Left lung (tissue), 4 donors: ENCODE measurements at regions not wholly inside any gene's neighbourhood (a gene's known extent, or its start where the extent isn't known, plus 50 kb on each side); places are given as distances from the start of the nearest gene placed in this dataset.
A peak's percentile ranks its signal among the peaks of the same experiment; 100 is the strongest.

Source experiments
- ATAC-seq: fragments of 200-7000 bp; cut with Tn5 transposase; one replicate; pipeline ENCODE4 v1.9.1; 2020; ENCODE audit warnings: moderate library complexity
- DNase-seq, 4 donors: peaks; one replicate each; pipeline ENCODE4 v3.0.0-alpha.2; 2013 to 2020
- H3K27ac ChIP-seq, 2 donors: fragments of 200-600 bp; sonication (generic) in 1 of 2; one replicate each; pipeline versions ENCODE4 v1.5.0 to v1.8.0; 2020 to 2021
- H3K27me3 ChIP-seq, 2 donors: fragments of 200-600 bp; sonication (generic) in 1 of 2; one replicate each; pipeline versions ENCODE4 v1.5.0 to v1.8.0; 2020 to 2021
- H3K36me3 ChIP-seq, 2 donors: fragments of 200-600 bp; sonication (generic) in 1 of 2; one replicate each; pipeline versions ENCODE4 v1.5.0 to v1.8.0; 2020 to 2021
- H3K4me1 ChIP-seq, 2 donors: fragments of 200-600 bp; one replicate each; pipeline ENCODE4 v1.8.0; 2021
- H3K4me3 ChIP-seq, 2 donors: fragments of 200-600 bp; sonication (generic) in 1 of 2; one replicate each; pipeline versions ENCODE4 v1.5.0 to v1.8.0; 2020 to 2021; ENCODE audit warnings: mild to moderate bottlenecking in 1 of 2
- H3K9me3 ChIP-seq, 2 donors: fragments of 200-600 bp; sonication (generic) in 1 of 2; one replicate each; pipeline versions ENCODE4 v1.5.0 to v1.8.0; 2020 to 2021
- CTCF ChIP-seq, 2 donors: fragments of 200-600 bp; sonication (generic) in 1 of 2; IDR thresholded peaks; one replicate each; pipeline versions ENCODE4 v1.5.0 to v1.8.0; 2021; ENCODE audit warnings: antibody characterized with exemption in 2 of 2
- intact Hi-C, 2 donors: fragments of 100-400 bp; cut with DNase I; formaldehyde crosslinking; loops; one replicate each; pipeline versions ENCODE4 v1.11.2 to v1.14.2; 2022
- donor health status: DM: no; HTN: yes; CAD: no.
- donor health status: DM: no; HTN: no; CAD: no.

DNA sequence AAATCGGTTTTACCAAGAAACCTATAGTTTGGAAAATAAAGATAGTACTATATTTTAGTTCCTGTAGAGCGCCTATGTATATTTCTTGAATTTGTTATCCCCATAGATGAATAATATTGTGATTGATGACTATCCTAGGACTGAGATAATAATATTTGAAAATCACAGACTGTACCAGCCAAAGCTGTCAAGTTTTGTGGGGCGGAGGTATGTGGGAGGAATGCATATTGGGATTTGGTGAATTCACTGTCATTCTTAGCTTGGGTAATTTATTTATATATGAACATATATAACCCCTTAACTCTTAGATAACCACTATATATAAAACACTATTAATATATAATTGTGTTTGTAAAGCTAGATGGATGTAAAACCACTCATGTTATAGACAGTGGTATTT lies 205.5 kb upstream of the ARSJ start:
- Histone ChIP-seq H3K4me1 (no peaks in the 10 kb centered on the region), H3K27ac (no peak overlapping the region), H3K36me3 (no peaks in the 10 kb centered on the region), H3K27me3 (no peaks in the 10 kb centered on the region), H3K9me3 (no peaks in the 10 kb centered on the region), H3K4me3 (no peak overlapping the region)
- DNase-seq (no peak), ATAC-seq (no peak)
- no peak for TF ChIP-seq CTCF (IDR thresholded peaks at IDR 0.05)
- intact Hi-C loops: no loop called here

GRCh38 chr4:114187592-114187991 lies 208.1 kb upstream of the ARSJ start:
- H3K27ac ChIP-seq: no peak overlapping the region
- no peaks in the 10 kb centered on the region for H3K9me3 ChIP-seq
- H3K4me1 ChIP-seq: no peaks in the 10 kb centered on the region
- no peak overlapping the region for H3K4me3 ChIP-seq
- intact Hi-C loops: no loop called here
- H3K27me3 ChIP-seq: no peaks in the 10 kb centered on the region
- ATAC-seq: no peak
- no peak for TF ChIP-seq CTCF (IDR thresholded peaks at IDR 0.05)
- no peaks in the 10 kb centered on the region for H3K36me3 ChIP-seq
- no peak for DNase-seq

GRCh38 chr4:114191496-114191895 lies 212.0 kb upstream of the ARSJ start:
- Histone ChIP-seq H3K27me3 (no peaks in the 10 kb centered on the region), H3K36me3 (no peaks in the 10 kb centered on the region), H3K4me1 (no peaks in the 10 kb centered on the region), H3K9me3 (no peaks in the 10 kb centered on the region), H3K4me3 (no peak overlapping the region), H3K27ac (no peak overlapping the region)
- intact Hi-C loops: no loop called here
- no peak for ATAC-seq
- no peak for TF ChIP-seq CTCF (IDR thresholded peaks at IDR 0.05)
- DNase-seq: peak in 1 of 4 donors; percentile 25

DNA sequence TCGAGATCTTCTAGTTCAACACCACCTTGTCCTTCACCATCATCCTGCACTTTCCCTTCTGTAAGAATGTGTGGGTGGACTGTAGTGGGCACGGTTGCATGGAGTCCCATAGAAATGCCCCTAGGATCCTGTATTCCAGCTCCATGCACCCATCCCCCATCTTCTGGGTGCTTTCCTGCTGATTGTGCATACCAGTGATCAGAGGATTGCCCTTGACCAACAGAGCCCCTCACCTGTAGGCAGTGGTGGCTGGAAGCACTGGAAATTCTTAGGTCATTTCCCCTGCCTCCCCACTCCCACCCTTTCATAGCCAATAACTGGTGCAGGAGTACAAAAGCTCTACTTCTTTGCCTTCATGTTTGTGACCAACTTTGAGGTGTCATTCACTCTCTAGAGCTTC lies 213.4 kb upstream of the ARSJ start:
- intact Hi-C loops: no loop called here
- H3K4me1 ChIP-seq: no peaks in the 10 kb centered on the region
- DNase-seq (no peak), ATAC-seq (no peak)
- H3K27me3 ChIP-seq: no peaks in the 10 kb centered on the region
- H3K27ac ChIP-seq: no peak overlapping the region
- TF ChIP-seq CTCF (IDR thresholded peaks at IDR 0.05): no peak
- no peaks in the 10 kb centered on the region for H3K9me3 ChIP-seq
- H3K36me3 ChIP-seq: no peaks in the 10 kb centered on the region
- H3K4me3 ChIP-seq: no peak overlapping the region

DNA sequence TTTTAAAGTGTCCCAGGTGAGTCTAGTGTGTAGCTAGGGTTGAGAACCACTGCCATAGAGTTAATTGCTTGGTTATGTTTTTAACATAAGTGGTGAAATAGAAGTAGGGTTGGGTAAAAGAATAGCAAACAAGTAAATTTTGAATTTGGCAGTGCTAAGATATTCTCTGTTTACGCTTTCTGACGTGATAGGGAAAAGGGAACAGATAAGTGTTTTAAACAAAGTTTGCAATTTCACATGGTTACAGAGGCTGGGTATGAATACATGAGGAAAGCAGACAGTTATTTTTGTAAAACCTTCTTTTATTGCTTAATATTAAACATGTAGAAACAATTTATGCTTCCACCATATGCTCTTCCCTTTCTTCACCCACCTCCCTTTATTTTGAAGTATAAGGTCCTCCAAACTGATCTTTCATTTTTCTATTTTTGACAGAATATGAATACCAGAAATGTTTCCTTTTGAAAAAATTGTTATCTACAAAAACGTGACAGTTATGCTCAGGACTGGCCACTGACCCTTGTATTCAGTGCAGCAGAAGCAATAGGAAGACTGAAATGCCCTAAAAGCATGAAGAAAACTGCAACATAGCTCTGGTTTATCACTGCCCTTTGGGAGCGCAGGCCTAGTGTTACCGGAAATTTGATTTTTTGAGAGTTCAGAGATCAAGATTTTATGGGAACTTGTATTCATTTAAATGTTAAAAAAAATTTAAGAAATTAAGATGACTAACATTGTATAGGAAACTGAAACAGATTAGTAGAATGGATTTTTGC lies 214.4 kb upstream of the ARSJ start:
- no peak overlapping the region for H3K4me3 ChIP-seq
- no peak for ATAC-seq
- DNase-seq: peak in 2 of 4 donors; percentile 45 to 65
- intact Hi-C loops: no loop called here
- no peaks in the 10 kb centered on the region for H3K36me3 ChIP-seq
- no peaks in the 10 kb centered on the region for H3K27me3 ChIP-seq
- no peaks in the 10 kb centered on the region for H3K4me1 ChIP-seq
- no peaks in the 10 kb centered on the region for H3K9me3 ChIP-seq
- H3K27ac ChIP-seq: no peak overlapping the region
- TF ChIP-seq CTCF (IDR thresholded peaks at IDR 0.05): no peak
